ENCODE measurements at regions not wholly inside any gene's neighbourhood (a gene's known extent, or its start where the extent isn't known, plus 50 kb on each side); places are given as distances from the start of the nearest gene placed in this dataset.
A peak's percentile ranks its signal among the peaks of the same experiment; 100 is the strongest.

- H3K79me2 ChIP-seq (ENCODE audit: low read depth): no peaks in the 10 kb centered on the region
- TF ChIP-seq, protein P1, sequence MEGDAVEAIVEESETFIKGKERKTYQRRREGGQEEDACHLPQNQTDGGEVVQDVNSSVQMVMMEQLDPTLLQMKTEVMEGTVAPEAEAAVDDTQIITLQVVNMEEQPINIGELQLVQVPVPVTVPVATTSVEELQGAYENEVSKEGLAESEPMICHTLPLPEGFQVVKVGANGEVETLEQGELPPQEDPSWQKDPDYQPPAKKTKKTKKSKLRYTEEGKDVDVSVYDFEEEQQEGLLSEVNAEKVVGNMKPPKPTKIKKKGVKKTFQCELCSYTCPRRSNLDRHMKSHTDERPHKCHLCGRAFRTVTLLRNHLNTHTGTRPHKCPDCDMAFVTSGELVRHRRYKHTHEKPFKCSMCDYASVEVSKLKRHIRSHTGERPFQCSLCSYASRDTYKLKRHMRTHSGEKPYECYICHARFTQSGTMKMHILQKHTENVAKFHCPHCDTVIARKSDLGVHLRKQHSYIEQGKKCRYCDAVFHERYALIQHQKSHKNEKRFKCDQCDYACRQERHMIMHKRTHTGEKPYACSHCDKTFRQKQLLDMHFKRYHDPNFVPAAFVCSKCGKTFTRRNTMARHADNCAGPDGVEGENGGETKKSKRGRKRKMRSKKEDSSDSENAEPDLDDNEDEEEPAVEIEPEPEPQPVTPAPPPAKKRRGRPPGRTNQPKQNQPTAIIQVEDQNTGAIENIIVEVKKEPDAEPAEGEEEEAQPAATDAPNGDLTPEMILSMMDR (IDR thresholded peaks at IDR 0.05): no peak
- TF ChIP-seq EZH2 (IDR thresholded peaks at IDR 0.05) (no peak), EZH2phosphoT487 (IDR thresholded peaks at IDR 0.05) (no peak)
- H3K4me3 Mint-ChIP-seq: no peak overlapping the region
- H3F3A ChIP-seq (ENCODE audit: low read depth): no peaks in the 10 kb centered on the region
- no peak overlapping the region for H3K4me3 ChIP-seq
- no peaks in the 10 kb centered on the region for H4K20me1 ChIP-seq (ENCODE audit: low read depth)
- H3K9me3 ChIP-seq (ENCODE audit: low read depth): no peaks in the 10 kb centered on the region
- H3K4me1 ChIP-seq: no peaks in the 10 kb centered on the region
- H3K9ac ChIP-seq: no peak overlapping the region
- no peaks in the 10 kb centered on the region for H3K9me3 Mint-ChIP-seq
- H3K4me1 Mint-ChIP-seq: peaks cover 3% of the 10 kb centered on the region
- peaks cover 4% of the 10 kb centered on the region for H3K27me3 ChIP-seq
- H3K27ac Mint-ChIP-seq: no peak overlapping the region
- H3K36me3 ChIP-seq: no peaks in the 10 kb centered on the region
- H3K4me2 ChIP-seq: no peak overlapping the region
- H3K27me3 Mint-ChIP-seq (ENCODE audit: insufficient read depth, low read depth): peaks cover 5% of the 10 kb centered on the region
- H3K36me3 Mint-ChIP-seq: no peaks in the 10 kb centered on the region
- H2AFZ ChIP-seq (replicated peaks): peak overlapping the region; percentile 91
- no peak for DNase-seq (ENCODE audit: low spot score)
- no peak overlapping the region for H3K27ac ChIP-seq
These were observed 141.4 kb upstream of the MKI67 start for GRCh38 chr10:128267581-128267980.

GRCh38 chr10:128268015-128268722 lies 141.9 kb upstream of the MKI67 start:
- Mint-ChIP-seq H3K27ac (no peak overlapping the region), H3K27me3 (ENCODE audit: insufficient read depth, low read depth) (peaks cover 5% of the 10 kb centered on the region), H3K4me1 (peaks cover 3% of the 10 kb centered on the region), H3K9me3 (no peaks in the 10 kb centered on the region), H3K4me3 (no peak overlapping the region), H3K36me3 (no peaks in the 10 kb centered on the region)
- H3K4me2 ChIP-seq: no peak overlapping the region
- DNase-seq (ENCODE audit: low spot score): peak; percentile 92
- H3K4me1 ChIP-seq: no peaks in the 10 kb centered on the region
- H2AFZ ChIP-seq (replicated peaks): peak overlapping the region; percentile 91
- peaks cover 4% of the 10 kb centered on the region for H3K27me3 ChIP-seq
- no peaks in the 10 kb centered on the region for H3K36me3 ChIP-seq
- H3K9me3 ChIP-seq (ENCODE audit: low read depth): no peaks in the 10 kb centered on the region
- no peak overlapping the region for H3K4me3 ChIP-seq
- H3K79me2 ChIP-seq (ENCODE audit: low read depth): no peaks in the 10 kb centered on the region
- H3K9ac ChIP-seq: no peak overlapping the region
- no peaks in the 10 kb centered on the region for H3F3A ChIP-seq (ENCODE audit: low read depth)
- H4K20me1 ChIP-seq (ENCODE audit: low read depth): no peaks in the 10 kb centered on the region
- no peak overlapping the region for H3K27ac ChIP-seq
- TF ChIP-seq, protein P1 (IDR thresholded peaks at IDR 0.05): peak; percentile 82
- TF ChIP-seq EZH2phosphoT487 (IDR thresholded peaks at IDR 0.05) (no peak), EZH2 (IDR thresholded peaks at IDR 0.05) (no peak)

DNA sequence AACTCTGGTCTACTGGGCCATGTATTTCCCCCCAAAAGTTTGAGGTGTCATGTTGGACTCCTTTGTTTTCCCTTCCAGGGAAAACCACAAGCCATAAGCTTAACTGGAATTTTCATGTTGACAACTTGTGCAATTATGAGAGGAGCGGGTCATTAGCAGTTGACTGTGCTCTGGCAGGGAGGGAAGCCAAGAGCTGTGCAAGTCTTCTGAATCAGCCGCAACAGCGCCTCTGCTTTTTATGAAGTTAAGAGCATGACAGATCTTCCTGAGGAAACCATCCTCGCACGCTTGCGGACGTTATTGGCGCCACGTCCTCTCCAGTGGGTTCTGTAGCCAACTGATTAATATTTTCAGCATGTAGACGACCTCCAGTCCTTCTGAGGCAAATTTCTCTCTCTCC lies 148.7 kb upstream of the MKI67 start:
- Mint-ChIP-seq H3K27me3 (ENCODE audit: insufficient read depth, low read depth) (no peaks in the 10 kb centered on the region), H3K9me3 (no peaks in the 10 kb centered on the region), H3K27ac (no peak overlapping the region), H3K4me1 (peaks cover 8% of the 10 kb centered on the region), H3K36me3 (no peaks in the 10 kb centered on the region), H3K4me3 (no peak overlapping the region)
- H2AFZ ChIP-seq (replicated peaks): no peak overlapping the region
- H3F3A ChIP-seq (ENCODE audit: low read depth): no peaks in the 10 kb centered on the region
- H3K4me3 ChIP-seq: no peak overlapping the region
- H3K27me3 ChIP-seq: no peaks in the 10 kb centered on the region
- no peaks in the 10 kb centered on the region for H4K20me1 ChIP-seq (ENCODE audit: low read depth)
- no peaks in the 10 kb centered on the region for H3K36me3 ChIP-seq
- no peak overlapping the region for H3K9ac ChIP-seq
- TF ChIP-seq, protein P1 (IDR thresholded peaks at IDR 0.05): no peak
- TF ChIP-seq EZH2 (IDR thresholded peaks at IDR 0.05): no peak
- TF ChIP-seq EZH2phosphoT487 (IDR thresholded peaks at IDR 0.05): no peak
- no peak overlapping the region for H3K4me2 ChIP-seq
- H3K9me3 ChIP-seq (ENCODE audit: low read depth): no peaks in the 10 kb centered on the region
- no peak overlapping the region for H3K27ac ChIP-seq
- H3K4me1 ChIP-seq: peaks cover 5% of the 10 kb centered on the region
- DNase-seq (ENCODE audit: low spot score): no peak
- no peaks in the 10 kb centered on the region for H3K79me2 ChIP-seq (ENCODE audit: low read depth)
